ENCODE measurements at regions not wholly inside any gene's neighbourhood (a gene's known extent, or its start where the extent isn't known, plus 50 kb on each side); places are given as distances from the start of the nearest gene placed in this dataset.
"Not testable (repeated sequence)": the region's sequence is repeated elsewhere in the genome, so short reads cannot be mapped to it uniquely, and the experiment has no call there.

- Mint-ChIP-seq H3K9me3 (no peaks in the 10 kb centered on the region), H3K27me3 (no peaks in the 10 kb centered on the region), H3K4me1 (peaks cover 20% of the 10 kb centered on the region), H3K36me3 (no peaks in the 10 kb centered on the region), H3K4me3 (no peak overlapping the region), H3K27ac (peak overlapping the region; percentile 54)
- no peak for ATAC-seq
Measured at GRCh38 chr2:196284866-196285557, 113.6 kb upstream of the STK17B start.

GRCh38 chr2:196286821-196287220 is 115.4 kb upstream of the STK17B start:
- Mint-ChIP-seq H3K27me3 (no peaks in the 10 kb centered on the region), H3K4me1 (peaks cover 38% of the 10 kb centered on the region), H3K9me3 (no peaks in the 10 kb centered on the region), H3K27ac (no peak overlapping the region), H3K4me3 (no peak overlapping the region), H3K36me3 (no peaks in the 10 kb centered on the region)
- ATAC-seq, result no peak

- Mint-ChIP-seq H3K27ac (peak overlapping the region; percentile 23), H3K4me3 (no peak overlapping the region)
- ATAC-seq, result no peak
Measured at GRCh38 chr2:196287523-196287922, 116.1 kb upstream of the STK17B start.

GRCh38 chr2:196288006-196288538 is 116.7 kb upstream of the STK17B start:
- Mint-ChIP-seq H3K27me3 (no peaks in the 10 kb centered on the region), H3K27ac (peak overlapping the region; percentile 23), H3K4me3 (no peak overlapping the region), H3K9me3 (no peaks in the 10 kb centered on the region), H3K36me3 (no peaks in the 10 kb centered on the region), H3K4me1 (peaks cover 49% of the 10 kb centered on the region)
- ATAC-seq, result no peak

More at GRCh38 chr2:196287523-196287922, 116.1 kb upstream of the STK17B start:
- Mint-ChIP-seq H3K9me3 (no peaks in the 10 kb centered on the region), H3K4me1 (peaks cover 45% of the 10 kb centered on the region), H3K27me3 (no peaks in the 10 kb centered on the region), H3K36me3 (no peaks in the 10 kb centered on the region)

GRCh38 chr2:196289000-196289399 is 117.6 kb upstream of the STK17B start:
- no peaks in the 10 kb centered on the region for H3K27me3 Mint-ChIP-seq
- no peak overlapping the region for H3K4me3 Mint-ChIP-seq
- ATAC-seq, result peak; percentile 49
- H3K9me3 Mint-ChIP-seq, result no peaks in the 10 kb centered on the region
- peaks cover 49% of the 10 kb centered on the region for H3K4me1 Mint-ChIP-seq
- H3K27ac Mint-ChIP-seq, result peak overlapping the region; percentile 27
- H3K36me3 Mint-ChIP-seq, result no peaks in the 10 kb centered on the region

GRCh38 chr2:196290136-196290535 is 118.8 kb upstream of the STK17B start:
- peaks cover 54% of the 10 kb centered on the region for H3K4me1 Mint-ChIP-seq
- no peaks in the 10 kb centered on the region for H3K9me3 Mint-ChIP-seq
- H3K27me3 Mint-ChIP-seq, result no peaks in the 10 kb centered on the region
- H3K27ac Mint-ChIP-seq, result no peak overlapping the region
- ATAC-seq, result no peak
- H3K4me3 Mint-ChIP-seq, result no peak overlapping the region
- H3K36me3 Mint-ChIP-seq, result no peaks in the 10 kb centered on the region

- no peak overlapping the region for H3K4me3 Mint-ChIP-seq
- ATAC-seq, result no peak
- peaks cover 50% of the 10 kb centered on the region for H3K4me1 Mint-ChIP-seq
- H3K36me3 Mint-ChIP-seq, result no peaks in the 10 kb centered on the region
- H3K27ac Mint-ChIP-seq, result no peak overlapping the region
- H3K27me3 Mint-ChIP-seq, result no peaks in the 10 kb centered on the region
- no peaks in the 10 kb centered on the region for H3K9me3 Mint-ChIP-seq
Measured at GRCh38 chr2:196290569-196290968, 119.2 kb upstream of the STK17B start.

- no peaks in the 10 kb centered on the region for H3K9me3 Mint-ChIP-seq
- no peaks in the 10 kb centered on the region for H3K36me3 Mint-ChIP-seq
- peak overlapping the region; percentile 55 for H3K27ac Mint-ChIP-seq
- H3K4me1 Mint-ChIP-seq, result peaks cover 47% of the 10 kb centered on the region
- no peaks in the 10 kb centered on the region for H3K27me3 Mint-ChIP-seq
- peak; percentile 56 for ATAC-seq
- H3K4me3 Mint-ChIP-seq, result no peak overlapping the region
Measured at GRCh38 chr2:196291426-196291825, 120.0 kb upstream of the STK17B start.

- Mint-ChIP-seq H3K9me3 (no peaks in the 10 kb centered on the region), H3K27ac (peak overlapping the region; percentile 55), H3K4me3 (peak overlapping the region; percentile 32), H3K27me3 (no peaks in the 10 kb centered on the region), H3K4me1 (peaks cover 47% of the 10 kb centered on the region), H3K36me3 (no peaks in the 10 kb centered on the region)
- peak; percentile 61 for ATAC-seq
Measured at GRCh38 chr2:196291873-196292800, 120.8 kb upstream of the STK17B start.

- ATAC-seq, result no peak
- H3K27me3 Mint-ChIP-seq, result no peaks in the 10 kb centered on the region
- H3K4me1 Mint-ChIP-seq, result peaks cover 36% of the 10 kb centered on the region
- no peak overlapping the region for H3K4me3 Mint-ChIP-seq
- H3K36me3 Mint-ChIP-seq, result no peaks in the 10 kb centered on the region
- no peaks in the 10 kb centered on the region for H3K9me3 Mint-ChIP-seq
- H3K27ac Mint-ChIP-seq, result no peak overlapping the region
Measured at GRCh38 chr2:196293751-196294515, 122.6 kb upstream of the STK17B start.

GRCh38 chr2:196294516-196294909 is 123.1 kb upstream of the STK17B start:
- no peak overlapping the region for H3K4me3 Mint-ChIP-seq
- no peaks in the 10 kb centered on the region for H3K36me3 Mint-ChIP-seq
- ATAC-seq, result no peak
- H3K9me3 Mint-ChIP-seq, result no peaks in the 10 kb centered on the region
- no peaks in the 10 kb centered on the region for H3K27me3 Mint-ChIP-seq
- H3K27ac Mint-ChIP-seq, result peak overlapping the region; percentile 23
- H3K4me1 Mint-ChIP-seq, result peaks cover 36% of the 10 kb centered on the region

GRCh38 chr2:196295005-196295404 is 123.6 kb upstream of the STK17B start:
- peaks cover 35% of the 10 kb centered on the region for H3K4me1 Mint-ChIP-seq
- no peaks in the 10 kb centered on the region for H3K27me3 Mint-ChIP-seq
- peak overlapping the region; percentile 23 for H3K27ac Mint-ChIP-seq
- H3K9me3 Mint-ChIP-seq, result no peaks in the 10 kb centered on the region
- ATAC-seq, result no peak
- no peaks in the 10 kb centered on the region for H3K36me3 Mint-ChIP-seq
- H3K4me3 Mint-ChIP-seq, result no peak overlapping the region

GRCh38 chr2:196298106-196298723 is 126.8 kb upstream of the STK17B start:
- H3K27ac Mint-ChIP-seq, H3K9me3 Mint-ChIP-seq, ATAC-seq, H3K27me3 Mint-ChIP-seq, H3K4me1 Mint-ChIP-seq, H3K4me3 Mint-ChIP-seq, H3K36me3 Mint-ChIP-seq: not testable (repeated sequence)

GRCh38 chr2:196307775-196308305 is 136.5 kb upstream of the STK17B start:
- ATAC-seq, result no peak
- H3K4me1 Mint-ChIP-seq, result no peaks in the 10 kb centered on the region
- no peak overlapping the region for H3K27ac Mint-ChIP-seq
- H3K27me3 Mint-ChIP-seq, result no peaks in the 10 kb centered on the region
- H3K9me3 Mint-ChIP-seq, result no peaks in the 10 kb centered on the region
- H3K36me3 Mint-ChIP-seq, result no peaks in the 10 kb centered on the region
- H3K4me3 Mint-ChIP-seq, result no peak overlapping the region
